ENCODE measurements at regions not wholly inside any gene's neighbourhood (a gene's known extent, or its start where the extent isn't known, plus 50 kb on each side); places are given as distances from the start of the nearest gene placed in this dataset.
"Not testable (repeated sequence)": the region's sequence is repeated elsewhere in the genome, so short reads cannot be mapped to it uniquely, and the experiment has no call there.

- in situ Hi-C loops (cut with HindIII; ENCODE audit: low sequenced_read_pairs), result no loop called here
- DNase-seq (ENCODE audit: low spot score), result no peak
Observed at GRCh38 chr1:102693345-102693744, 415.0 kb downstream of the COL11A1 start.

DNA sequence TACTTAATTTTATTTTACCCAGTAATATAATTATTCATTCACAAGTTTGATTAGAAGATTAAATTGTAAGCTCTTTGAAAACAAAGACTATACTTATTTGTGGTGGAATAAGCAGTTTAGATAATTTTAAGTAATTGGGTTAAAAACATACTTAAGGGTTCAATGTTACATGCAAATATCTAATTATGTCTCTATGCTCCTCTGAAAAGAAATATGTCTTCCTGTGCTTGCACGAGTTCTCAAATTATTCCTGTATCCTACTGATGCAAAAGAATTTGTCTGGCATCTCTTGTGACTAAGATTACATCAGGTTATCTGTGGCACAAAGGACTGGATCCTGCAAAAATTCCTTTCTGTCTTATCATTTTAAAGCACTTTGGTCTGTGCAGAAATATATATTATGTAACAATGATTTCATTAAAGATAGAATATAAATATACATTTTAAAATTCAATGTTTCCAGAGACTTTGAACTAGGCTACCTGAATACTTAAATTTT, 416.7 kb downstream of the COL11A1 start:
- DNase-seq (ENCODE audit: low spot score), result no peak
- in situ Hi-C loops (cut with HindIII; ENCODE audit: low sequenced_read_pairs), result no loop called here

GRCh38 chr1:102687383-102687782, 420.9 kb downstream of the COL11A1 start:
- in situ Hi-C loops (cut with HindIII; ENCODE audit: low sequenced_read_pairs), result no loop called here
- DNase-seq (ENCODE audit: low spot score), result no peak

DNA sequence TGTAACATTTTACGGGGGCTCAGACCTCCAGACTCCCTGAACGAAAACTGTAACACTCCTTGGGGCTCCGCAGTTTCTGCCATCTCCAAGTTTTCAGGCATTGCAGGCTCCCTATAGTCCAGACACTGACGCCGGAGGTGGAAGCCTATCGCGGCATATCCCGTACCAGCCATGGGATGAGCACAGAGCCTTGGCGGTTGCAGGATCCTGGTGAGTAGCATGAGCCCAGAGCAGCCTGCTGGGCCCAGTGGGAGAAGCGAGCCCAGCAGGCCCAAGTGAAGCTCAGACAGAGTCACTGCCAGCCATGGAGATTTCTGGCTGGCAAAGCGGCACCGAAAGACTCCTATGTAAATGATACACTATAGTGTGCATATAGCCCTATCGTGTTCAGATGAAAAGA, 446.8 kb downstream of the COL11A1 start:
- DNase-seq (ENCODE audit: low spot score), result no peak
- in situ Hi-C loops (cut with HindIII; ENCODE audit: low sequenced_read_pairs), result no loop called here

- DNase-seq (ENCODE audit: low spot score); in situ Hi-C loops (cut with HindIII; ENCODE audit: low sequenced_read_pairs): not testable (repeated sequence)
Observed at GRCh38 chr1:102659876-102660483, 448.3 kb downstream of the COL11A1 start.

DNA sequence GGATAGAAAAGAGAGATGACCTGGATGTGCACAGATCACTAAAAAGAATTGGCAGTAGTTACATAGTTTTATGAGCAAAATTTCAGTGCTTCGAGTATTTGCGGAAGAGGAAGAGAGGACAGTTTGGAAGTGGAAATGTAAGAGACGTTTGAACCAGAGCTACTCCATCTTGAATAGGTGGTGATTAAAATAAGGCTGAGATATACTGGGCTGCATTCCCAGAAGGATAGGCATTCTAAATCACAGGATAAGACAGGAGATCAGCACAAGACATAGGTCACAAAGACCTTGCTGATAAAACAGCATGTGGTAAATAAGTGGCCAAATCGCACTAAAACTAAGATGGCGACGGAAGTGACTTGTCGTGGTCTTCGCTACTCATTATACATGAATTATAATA, 453.3 kb downstream of the COL11A1 start:
- no peak for DNase-seq (ENCODE audit: low spot score)
- in situ Hi-C loops (cut with HindIII; ENCODE audit: low sequenced_read_pairs), result no loop called here

GRCh38 chr1:102640872-102641271, 467.4 kb downstream of the COL11A1 start:
- no peak for DNase-seq (ENCODE audit: low spot score)
- in situ Hi-C loops (cut with HindIII; ENCODE audit: low sequenced_read_pairs), result no loop called here

DNA sequence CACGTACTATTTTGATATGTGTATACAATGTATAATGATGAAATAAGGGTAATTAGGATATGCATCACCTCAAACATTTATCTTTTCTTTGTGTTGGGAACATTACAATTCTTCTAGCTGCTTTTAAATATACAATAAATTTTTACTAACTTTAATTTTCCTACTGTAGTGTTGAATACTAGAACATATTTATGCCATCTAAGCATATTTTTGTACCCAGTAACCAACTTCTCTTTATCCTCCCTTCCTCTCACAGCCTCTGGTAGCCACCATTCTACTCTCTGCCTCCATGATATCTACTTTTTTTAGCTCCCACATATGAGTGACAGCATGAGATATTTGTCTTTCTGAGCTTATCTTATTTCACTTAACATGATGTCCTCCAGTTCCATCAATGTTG, 468.0 kb downstream of the COL11A1 start:
- in situ Hi-C loops (cut with HindIII; ENCODE audit: low sequenced_read_pairs), result no loop called here
- DNase-seq (ENCODE audit: low spot score), result no peak

- DNase-seq (ENCODE audit: low spot score), result no peak
- in situ Hi-C loops (cut with HindIII; ENCODE audit: low sequenced_read_pairs), result no loop called here
Observed at GRCh38 chr1:102631691-102632090, 476.6 kb downstream of the COL11A1 start.

- no peak for DNase-seq (ENCODE audit: low spot score)
Observed at GRCh38 chr1:102630041-102630440, 478.3 kb downstream of the COL11A1 start.

DNA sequence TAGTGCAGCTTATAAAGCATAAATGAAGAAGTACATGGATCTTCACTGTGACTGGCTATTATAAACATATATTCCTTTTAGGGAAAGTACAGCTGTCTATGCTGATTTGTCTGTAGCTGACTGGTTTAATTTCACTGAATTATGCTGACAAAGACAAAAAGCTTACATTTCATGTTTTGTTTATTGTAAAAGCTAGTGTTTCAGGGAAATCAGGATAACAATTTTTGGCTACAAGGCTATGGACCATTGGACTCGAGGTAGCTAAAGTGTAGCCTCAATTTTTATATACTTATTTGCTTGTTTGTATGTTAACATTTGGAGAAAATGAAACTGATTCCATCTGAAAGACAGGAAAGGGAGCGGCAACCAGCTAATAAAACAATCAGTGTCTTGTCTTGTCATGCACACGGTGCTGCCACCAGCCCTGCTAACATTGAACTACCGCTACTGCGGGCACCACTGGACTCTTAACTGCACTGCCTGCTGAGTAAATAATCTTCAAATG, 480.2 kb downstream of the COL11A1 start:
- no peak for DNase-seq (ENCODE audit: low spot score)

More at GRCh38 chr1:102630041-102630440, 478.3 kb downstream of the COL11A1 start:
- in situ Hi-C loops (cut with HindIII; ENCODE audit: low sequenced_read_pairs), result no loop called here

DNA sequence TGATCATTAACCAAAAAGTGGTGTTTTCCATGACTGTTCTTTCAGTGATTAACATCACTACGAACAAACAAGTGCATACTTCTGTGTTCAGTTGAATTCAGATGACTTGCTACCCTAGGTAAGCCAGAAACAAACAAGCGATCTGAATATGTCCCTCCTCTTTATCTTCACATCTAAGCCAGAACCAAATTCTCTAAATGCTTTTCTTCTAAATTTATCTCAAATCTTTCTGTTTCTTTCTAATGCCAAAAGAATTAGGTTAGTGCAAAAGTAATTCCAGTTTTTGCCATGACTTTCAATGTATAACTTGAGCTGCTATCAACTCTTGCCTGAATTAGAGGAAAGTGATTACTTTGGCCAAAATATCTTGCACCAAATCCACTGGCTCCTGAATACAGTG, 481.2 kb downstream of the COL11A1 start:
- no peak for DNase-seq (ENCODE audit: low spot score)
- in situ Hi-C loops (cut with HindIII; ENCODE audit: low sequenced_read_pairs), result no loop called here

More for the DNA sequence above, 480.2 kb downstream of the COL11A1 start:
- in situ Hi-C loops (cut with HindIII; ENCODE audit: low sequenced_read_pairs), result no loop called here

GRCh38 chr1:102615896-102616295, 492.4 kb downstream of the COL11A1 start:
- in situ Hi-C loops (cut with HindIII; ENCODE audit: low sequenced_read_pairs), result no loop called here
- no peak for DNase-seq (ENCODE audit: low spot score)

- no peak for DNase-seq (ENCODE audit: low spot score)
- in situ Hi-C loops (cut with HindIII; ENCODE audit: low sequenced_read_pairs), result no loop called here
Observed at GRCh38 chr1:102595106-102595505, 513.2 kb downstream of the COL11A1 start.

DNA sequence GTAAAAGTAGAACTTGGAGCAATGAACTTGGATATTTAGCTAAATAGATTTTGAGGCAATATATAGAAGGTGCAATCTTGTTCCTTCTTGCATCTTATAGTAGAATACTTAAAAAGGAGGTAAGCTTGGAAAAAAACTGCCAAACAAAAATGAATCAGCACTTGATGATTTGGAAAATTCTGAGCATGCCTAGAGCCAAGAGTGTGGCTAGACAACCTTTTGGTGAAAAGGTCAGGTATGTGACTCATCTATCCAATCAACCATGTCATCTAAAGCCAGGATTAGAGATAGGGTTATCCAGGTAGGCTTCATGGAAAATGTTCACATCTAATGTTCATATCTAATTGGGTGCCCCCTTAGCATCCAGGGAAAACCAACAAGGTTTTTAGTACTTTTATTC, 515.0 kb downstream of the COL11A1 start:
- in situ Hi-C loops (cut with HindIII; ENCODE audit: low sequenced_read_pairs), result no loop called here
- DNase-seq (ENCODE audit: low spot score), result no peak

DNA sequence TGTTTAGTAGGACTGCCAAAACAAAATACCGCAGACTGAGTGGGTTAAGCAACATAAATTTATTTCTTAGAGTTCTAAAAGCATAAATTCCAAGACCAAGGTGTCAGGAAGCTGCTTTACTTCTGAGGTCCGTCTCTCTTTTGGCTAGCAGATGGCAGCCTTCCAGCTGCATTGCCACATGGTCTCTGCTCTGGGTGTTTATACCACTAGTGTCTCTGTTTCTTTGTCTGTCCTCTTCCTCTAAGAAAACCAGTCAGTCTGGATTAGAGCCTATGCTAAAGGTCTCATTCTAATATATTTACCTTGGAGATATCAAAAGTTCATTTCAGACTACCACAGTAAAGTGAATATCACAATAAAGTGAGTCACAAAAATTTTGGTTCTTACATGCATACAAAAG, 519.8 kb downstream of the COL11A1 start:
- in situ Hi-C loops (cut with HindIII; ENCODE audit: low sequenced_read_pairs), result no loop called here
- DNase-seq (ENCODE audit: low spot score), result no peak

- no peak for DNase-seq (ENCODE audit: low spot score)
- in situ Hi-C loops (cut with HindIII; ENCODE audit: low sequenced_read_pairs), result no loop called here
Observed at GRCh38 chr1:102586022-102586421, 522.3 kb downstream of the COL11A1 start.

- DNase-seq (ENCODE audit: low spot score), result no peak
- in situ Hi-C loops (cut with HindIII; ENCODE audit: low sequenced_read_pairs), result no loop called here
Observed at GRCh38 chr1:102580806-102581205, 527.5 kb downstream of the COL11A1 start.

DNA sequence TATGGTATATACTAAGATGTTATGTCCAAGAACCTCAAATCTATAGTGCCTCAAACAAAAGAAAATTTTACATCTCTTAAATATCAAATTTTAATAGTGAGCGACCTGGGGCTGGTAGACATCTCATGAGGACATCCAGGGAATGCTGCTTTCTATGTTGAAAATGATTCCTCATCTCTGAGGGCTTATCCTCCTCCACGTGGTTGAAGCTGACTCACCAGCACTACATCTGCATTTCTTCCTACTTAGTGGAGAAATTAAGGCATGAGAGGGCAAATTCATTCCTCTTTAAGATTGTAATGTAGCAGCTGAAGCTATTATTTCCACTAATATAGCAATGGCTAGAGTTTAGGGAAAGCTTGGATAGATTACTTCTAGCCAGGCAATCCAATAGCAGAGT, 529.5 kb downstream of the COL11A1 start:
- in situ Hi-C loops (cut with HindIII; ENCODE audit: low sequenced_read_pairs), result no loop called here
- DNase-seq (ENCODE audit: low spot score), result no peak

DNA sequence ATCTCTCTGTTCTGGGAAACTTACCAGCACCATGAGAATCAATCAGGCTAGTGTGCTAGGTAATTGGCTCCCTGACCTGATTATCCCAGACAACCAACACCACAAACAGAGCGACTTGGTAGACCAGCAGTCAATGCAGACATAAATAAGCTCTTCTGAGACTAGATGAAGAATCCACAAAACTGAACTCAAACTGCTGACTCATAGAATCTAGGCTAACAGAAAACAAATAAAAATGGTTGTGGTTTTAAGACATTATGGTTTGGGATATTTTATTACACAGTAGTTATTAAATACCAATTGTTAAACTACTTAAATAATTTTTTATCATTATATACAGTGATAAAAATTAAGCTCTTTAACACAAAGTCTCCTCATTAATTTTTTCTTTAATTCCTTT, 535.7 kb downstream of the COL11A1 start:
- in situ Hi-C loops (cut with HindIII; ENCODE audit: low sequenced_read_pairs), result no loop called here
- DNase-seq (ENCODE audit: low spot score), result no peak

DNA sequence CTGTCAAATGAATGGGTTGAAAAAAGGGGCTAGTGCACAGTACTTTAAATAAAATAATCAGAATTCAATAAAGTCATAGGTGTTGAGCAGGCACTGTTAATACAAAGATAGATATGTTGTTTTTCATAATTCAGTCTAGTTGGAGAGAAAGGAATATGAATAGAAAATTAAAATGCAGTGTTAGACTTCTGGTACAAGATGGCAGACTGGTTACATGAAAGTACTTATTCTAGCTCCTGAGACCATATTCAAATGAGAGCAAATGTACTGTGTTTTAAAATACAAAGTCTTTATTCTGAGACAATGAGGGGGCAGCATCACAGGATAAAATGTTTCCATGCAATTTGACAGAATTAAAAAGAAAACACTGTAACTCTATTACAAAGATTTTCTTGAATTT, 542.1 kb downstream of the COL11A1 start:
- no peak for DNase-seq (ENCODE audit: low spot score)
- in situ Hi-C loops (cut with HindIII; ENCODE audit: low sequenced_read_pairs), result no loop called here

Data from G401 (cell line).